A673 (cell line): ENCODE measurements at regions not wholly inside any gene's neighbourhood (a gene's known extent, or its start where the extent isn't known, plus 50 kb on each side); places are given as distances from the start of the nearest gene placed in this dataset.

Experiments
- CTCF ChIP-seq: fragments of 300-800, 200-600 bp; sonication (generic); conservative IDR thresholded peaks from 2 replicates; pipeline ENCODE4 v1.5.1; 2017; ENCODE audit warnings: low read depth, mild to moderate bottlenecking, antibody characterized with exemption, low read length, moderate library complexity, mixed read lengths
- EZH2 ChIP-seq: fragments of 200-600 bp; sonication (generic); IDR thresholded peaks from 2 replicates; pipeline ENCODE4 v1.6.1; 2017; ENCODE audit warnings: borderline replicate concordance, low read depth, mild to moderate bottlenecking, mixed read lengths, antibody characterized with exemption, low read length; ENCODE audit not compliant: poor library complexity, severe bottlenecking

GRCh38 chr20:23237201-23237600 lies 113.4 kb upstream of the NXT1 start:
- no peak for TF ChIP-seq CTCF
- TF ChIP-seq EZH2 = no peak
